ENCODE measurements at regions not wholly inside any gene's neighbourhood (a gene's known extent, or its start where the extent isn't known, plus 50 kb on each side); places are given as distances from the start of the nearest gene placed in this dataset.

DNA sequence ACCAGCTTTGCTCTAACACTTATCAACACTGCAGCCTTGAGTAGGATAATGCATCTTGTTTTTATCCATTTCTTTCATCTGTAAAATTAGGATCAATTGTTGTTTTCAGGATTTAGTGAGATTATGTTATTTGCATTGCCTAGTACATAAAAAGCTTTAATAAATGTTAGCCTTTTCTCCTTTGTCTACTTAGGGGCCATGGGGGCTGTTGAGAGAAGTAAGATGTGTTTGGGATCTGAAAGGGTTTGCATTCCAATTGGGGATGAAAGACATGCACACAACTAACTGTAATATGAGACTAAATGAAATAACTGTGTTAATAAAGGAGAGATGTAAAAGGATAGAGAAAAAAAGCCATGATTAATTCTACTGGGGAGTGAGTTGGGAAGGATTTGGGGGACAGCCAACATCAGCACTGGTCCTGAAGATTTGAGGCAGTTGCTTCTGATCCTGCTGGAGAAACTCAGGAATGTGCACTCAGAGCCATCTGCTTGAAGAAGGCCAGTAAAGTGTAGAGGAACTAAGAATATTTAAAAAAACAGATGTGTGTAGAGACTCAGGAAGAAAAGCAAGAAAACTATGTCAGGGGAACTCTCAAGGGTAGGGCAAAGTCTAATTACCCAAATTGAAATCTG lies 236.3 kb downstream of the OLFM4 start:
- DNase-seq = no peak
- no peaks in the 10 kb centered on the region for H3K36me3 ChIP-seq
- H3K27ac ChIP-seq = no peak overlapping the region
- peaks cover 0 to 4% (median 0%) of the 10 kb centered on the region in 12 donors for H3K9me3 ChIP-seq
- no peak for TF ChIP-seq POLR2A (IDR thresholded peaks at IDR 0.05)
- TF ChIP-seq, protein P1, sequence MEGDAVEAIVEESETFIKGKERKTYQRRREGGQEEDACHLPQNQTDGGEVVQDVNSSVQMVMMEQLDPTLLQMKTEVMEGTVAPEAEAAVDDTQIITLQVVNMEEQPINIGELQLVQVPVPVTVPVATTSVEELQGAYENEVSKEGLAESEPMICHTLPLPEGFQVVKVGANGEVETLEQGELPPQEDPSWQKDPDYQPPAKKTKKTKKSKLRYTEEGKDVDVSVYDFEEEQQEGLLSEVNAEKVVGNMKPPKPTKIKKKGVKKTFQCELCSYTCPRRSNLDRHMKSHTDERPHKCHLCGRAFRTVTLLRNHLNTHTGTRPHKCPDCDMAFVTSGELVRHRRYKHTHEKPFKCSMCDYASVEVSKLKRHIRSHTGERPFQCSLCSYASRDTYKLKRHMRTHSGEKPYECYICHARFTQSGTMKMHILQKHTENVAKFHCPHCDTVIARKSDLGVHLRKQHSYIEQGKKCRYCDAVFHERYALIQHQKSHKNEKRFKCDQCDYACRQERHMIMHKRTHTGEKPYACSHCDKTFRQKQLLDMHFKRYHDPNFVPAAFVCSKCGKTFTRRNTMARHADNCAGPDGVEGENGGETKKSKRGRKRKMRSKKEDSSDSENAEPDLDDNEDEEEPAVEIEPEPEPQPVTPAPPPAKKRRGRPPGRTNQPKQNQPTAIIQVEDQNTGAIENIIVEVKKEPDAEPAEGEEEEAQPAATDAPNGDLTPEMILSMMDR (IDR thresholded peaks at IDR 0.05) = no peak
- intact Hi-C loops (cut with DNase I) = no loop called here
- H3K27me3 ChIP-seq = peaks cover 0 to 10% (median 0%) of the 10 kb centered on the region in 9 donors
- ATAC-seq = no peak
- H3K4me3 ChIP-seq = no peak overlapping the region
- H3K4me1 ChIP-seq = no peaks in the 10 kb centered on the region

GRCh38 chr13:53266757-53267156 lies 238.1 kb downstream of the OLFM4 start:
- no peak for ATAC-seq
- Histone ChIP-seq H3K4me3 (no peak overlapping the region), H3K27ac (no peak overlapping the region), H3K27me3 (peaks cover 0 to 9% (median 0%) of the 10 kb centered on the region in 9 donors), H3K4me1 (no peaks in the 10 kb centered on the region), H3K9me3 (peaks cover 0 to 4% (median 0%) of the 10 kb centered on the region in 12 donors), H3K36me3 (no peaks in the 10 kb centered on the region)
- no peak for DNase-seq
- WGBS, 4 donors = 72 to 75% (median 74%) methylated on average over 4 of the region's 4 CpGs
- TF ChIP-seq, protein P1 (IDR thresholded peaks at IDR 0.05) = no peak
- no peak for TF ChIP-seq POLR2A (IDR thresholded peaks at IDR 0.05)
- intact Hi-C loops (cut with DNase I) = no loop called here

- TF ChIP-seq POLR2A (IDR thresholded peaks at IDR 0.05) = no peak
- TF ChIP-seq, protein P1 (IDR thresholded peaks at IDR 0.05) = no peak
- Histone ChIP-seq H3K27me3 (peaks cover 0 to 5% (median 0%) of the 10 kb centered on the region in 9 donors), H3K36me3 (no peaks in the 10 kb centered on the region), H3K4me1 (no peaks in the 10 kb centered on the region), H3K9me3 (peaks cover 0 to 4% (median 0%) of the 10 kb centered on the region in 12 donors), H3K27ac (no peak overlapping the region), H3K4me3 (no peak overlapping the region)
- intact Hi-C loops (cut with DNase I) = no loop called here
- DNase-seq = no peak
- 69 to 85% (median 79%) methylated on average over 6 of the region's 6 CpGs for WGBS, 4 donors
- no peak for ATAC-seq
Measured at GRCh38 chr13:53269634-53270033, 241.0 kb downstream of the OLFM4 start.

- ATAC-seq (no peak), DNase-seq (no peak)
- Histone ChIP-seq H3K27ac (no peak overlapping the region), H3K4me3 (no peak overlapping the region), H3K27me3 (peaks cover 0 to 5% (median 0%) of the 10 kb centered on the region in 9 donors), H3K9me3 (no peaks in the 10 kb centered on the region), H3K36me3 (no peaks in the 10 kb centered on the region), H3K4me1 (no peaks in the 10 kb centered on the region)
- 44 to 53% (median 50%) methylated on average over 2 of the region's 2 CpGs for WGBS, 4 donors
- TF ChIP-seq, protein P1 (IDR thresholded peaks at IDR 0.05) = no peak
- no peak for TF ChIP-seq POLR2A (IDR thresholded peaks at IDR 0.05)
- intact Hi-C loops (cut with DNase I) = no loop called here
Measured at GRCh38 chr13:53272873-53273272, 244.3 kb downstream of the OLFM4 start.
